H9 (cell line): ENCODE measurements at regions not wholly inside any gene's neighbourhood (a gene's known extent, or its start where the extent isn't known, plus 50 kb on each side); places are given as distances from the start of the nearest gene placed in this dataset.

Experiments
- DNase-seq: peaks from one replicate; pipeline ENCODE4 v3.0.0-alpha.2; 2017
- H2AFZ ChIP-seq: one replicate; pipeline ENCODE4 v1.6.1; 2013; ENCODE audit warnings: mild to moderate bottlenecking, low read length, control low read depth, moderate library complexity
- H2AK5ac ChIP-seq: 2 replicates; pipeline ENCODE4 v1.6.1; 2013; ENCODE audit warnings: low read length, control low read depth, mixed read lengths; ENCODE audit not compliant: insufficient read length
- H2BK120ac ChIP-seq: one replicate; pipeline ENCODE4 v1.6.1; 2013; ENCODE audit warnings: low read depth, mild to moderate bottlenecking, low read length, control low read depth, inconsistent platforms; ENCODE audit not compliant: poor library complexity, severe bottlenecking
- H2BK12ac ChIP-seq: 2 replicates; pipeline ENCODE4 v1.6.1; 2013; ENCODE audit warnings: low read length, control low read depth, mixed read lengths, low read depth; ENCODE audit not compliant: insufficient read length
- H2BK15ac ChIP-seq: 2 replicates; pipeline ENCODE4 v1.6.1; 2013; ENCODE audit warnings: low read depth, low read length, control low read depth
- H2BK20ac ChIP-seq: one replicate; pipeline ENCODE4 v1.6.1; 2013; ENCODE audit warnings: low read depth, mild to moderate bottlenecking, low read length, control low read depth, inconsistent platforms; ENCODE audit not compliant: poor library complexity, severe bottlenecking
- H2BK5ac ChIP-seq: 2 replicates; pipeline ENCODE4 v1.6.1; 2013; ENCODE audit warnings: low read length, control low read depth, mixed read lengths; ENCODE audit not compliant: insufficient read length
- H3K14ac ChIP-seq: 2 replicates; pipeline ENCODE4 v1.6.1; 2013; ENCODE audit warnings: low read length, control low read depth; ENCODE audit not compliant: insufficient read depth
- H3K18ac ChIP-seq: 2 replicates; pipeline ENCODE4 v1.6.1; 2013; ENCODE audit warnings: low read depth, mild to moderate bottlenecking, mixed read lengths, low read length, control low read depth; ENCODE audit not compliant: insufficient read length
- H3K23ac ChIP-seq: 2 replicates; pipeline ENCODE4 v1.6.1; 2013; ENCODE audit warnings: low read length, control low read depth, mixed read lengths, low read depth; ENCODE audit not compliant: insufficient read length
- H3K23me2 ChIP-seq: 2 replicates; pipeline ENCODE4 v1.6.1; 2013; ENCODE audit warnings: low read depth, mild to moderate bottlenecking, mixed read lengths, low read length, control low read depth; ENCODE audit not compliant: insufficient read length, poor library complexity, severe bottlenecking
- H3K27ac ChIP-seq: 2 replicates; pipeline ENCODE4 v1.5.1; 2013; ENCODE audit warnings: low read length, control low read depth, mixed read lengths, low read depth; ENCODE audit not compliant: insufficient read length
- H3K27me3 ChIP-seq: 2 replicates; pipeline ENCODE4 v1.6.1; 2013; ENCODE audit warnings: low read length, control low read depth, inconsistent platforms; ENCODE audit not compliant: insufficient read depth
- H3K4ac ChIP-seq: 2 replicates; pipeline ENCODE4 v1.6.1; 2013; ENCODE audit warnings: low read depth, mild to moderate bottlenecking, control low read depth, inconsistent platforms, low read length, moderate library complexity
- H3K4me1 ChIP-seq: 2 replicates; pipeline ENCODE4 v1.6.1; 2013; ENCODE audit warnings: low read length, control low read depth, inconsistent platforms; ENCODE audit not compliant: insufficient read depth
- H3K4me2 ChIP-seq: 2 replicates; pipeline ENCODE4 v1.6.1; 2013; ENCODE audit warnings: low read length, control low read depth, mixed read lengths; ENCODE audit not compliant: insufficient read length, insufficient read depth
- H3K56ac ChIP-seq: 2 replicates; pipeline ENCODE4 v1.6.1; 2013; ENCODE audit warnings: low read depth, mild to moderate bottlenecking, mixed read lengths, low read length, control low read depth; ENCODE audit not compliant: insufficient read length
- H3K79me1 ChIP-seq: 2 replicates; pipeline ENCODE4 v1.6.1; 2013; ENCODE audit warnings: low read depth, mild to moderate bottlenecking, moderate library complexity, low read length, control low read depth, inconsistent platforms; ENCODE audit not compliant: insufficient read depth, poor library complexity, severe bottlenecking
- H3K79me2 ChIP-seq: 2 replicates; pipeline ENCODE4 v1.6.1; 2013; ENCODE audit warnings: low read length, control low read depth, inconsistent platforms; ENCODE audit not compliant: insufficient read depth
- H3K9ac ChIP-seq: 2 replicates; pipeline ENCODE4 v1.6.1; 2013; ENCODE audit warnings: low read length, control low read depth, mixed read lengths; ENCODE audit not compliant: insufficient read length; ENCODE audit errors: extremely low read depth
- H3K9me3 ChIP-seq: one replicate; pipeline ENCODE4 v1.6.1; 2013; ENCODE audit warnings: low read depth, low read length, inconsistent platforms; ENCODE audit not compliant: control insufficient read depth
- H3T11ph ChIP-seq: one replicate; pipeline ENCODE4 v1.6.1; 2013; ENCODE audit warnings: mild to moderate bottlenecking, low read length, control low read depth, inconsistent platforms
- H4K20me1 ChIP-seq: one replicate; pipeline ENCODE4 v1.6.1; 2013; ENCODE audit not compliant: control insufficient read depth, insufficient read length, insufficient read depth
- H4K5ac ChIP-seq: 2 replicates; pipeline ENCODE4 v1.6.1; 2013; ENCODE audit warnings: low read depth, mild to moderate bottlenecking, mixed read lengths, low read length, control low read depth; ENCODE audit not compliant: insufficient read length
- H4K8ac ChIP-seq: replicated peaks from 2 replicates; pipeline ENCODE4 v1.6.1; 2013; ENCODE audit warnings: low read length, control low read depth, mixed read lengths, low read depth; ENCODE audit not compliant: insufficient read length
- H4K91ac ChIP-seq: 2 replicates; pipeline ENCODE4 v1.6.1; 2013; ENCODE audit warnings: low read depth, mild to moderate bottlenecking, moderate library complexity, mixed read lengths, low read length, control low read depth; ENCODE audit not compliant: insufficient read length
- H3K27ac Mint-ChIP-seq, 3 experiments: 2 replicates in 2 of 3; 3 replicates in 1 of 3; pipeline ENCODE4 v1.8.0; 2020 to 2021; ENCODE audit warnings: mixed read lengths in 3 of 3, mild to moderate bottlenecking in 1 of 3, moderate library complexity in 1 of 3
- H3K27me3 Mint-ChIP-seq: 2 replicates; pipeline ENCODE4 v1.8.0; 2021; ENCODE audit warnings: low read depth, mild to moderate bottlenecking, moderate library complexity, mixed read lengths
- H3K36me3 Mint-ChIP-seq, 3 experiments: 2 replicates in 2 of 3; 3 replicates in 1 of 3; pipeline ENCODE4 v1.8.0; 2020 to 2021; ENCODE audit warnings: low read depth in 3 of 3, mixed read lengths in 3 of 3; ENCODE audit not compliant: insufficient read depth in 1 of 3
- H3K4me1 Mint-ChIP-seq, 2 experiments: 2 replicates each; pipeline ENCODE4 v1.8.0; 2020; ENCODE audit warnings: mixed read lengths in 2 of 2
- H3K4me3 Mint-ChIP-seq, 2 experiments: 2 replicates in 1 of 2; 3 replicates in 1 of 2; pipeline ENCODE4 v1.8.0; 2020 to 2021; ENCODE audit warnings: mild to moderate bottlenecking in 2 of 2, mixed read lengths in 2 of 2, moderate library complexity in 1 of 2
- H3K9me3 Mint-ChIP-seq, 2 experiments: 2 replicates in 1 of 2; 3 replicates in 1 of 2; pipeline ENCODE4 v1.8.0; 2020; ENCODE audit warnings: mild to moderate bottlenecking in 2 of 2, mixed read lengths in 2 of 2, moderate library complexity in 1 of 2
- CTCF ChIP-seq: fragments of 200-600 bp; sonication (generic); conservative IDR thresholded peaks from 3 replicates; pipeline ENCODE4 v1.8.0; 2021; ENCODE audit warnings: antibody characterized with exemption, mild to moderate bottlenecking
- WGBS: extraction: QIAGEN DNeasy Blood & Tissue Kit; methylation state at CpG from one replicate; pipeline ENCODE4 v1.1.7; 2013; ENCODE audit warnings: missing lambda C conversion rate, low lambda C conversion rate, mixed read lengths; ENCODE audit not compliant: insufficient read length; ENCODE audit errors: extremely low coverage; 5-methylcytosine and 5-hydroxymethylcytosine counted together

GRCh38 chr17:37826497-37827430 is 81.9 kb upstream of the HNF1B start:
- Histone ChIP-seq H3K9ac (no peak overlapping the region), H2AFZ (no peak overlapping the region), H3K79me1 (no peaks in the 10 kb centered on the region), H4K5ac (no peak overlapping the region), H3K9me3 (no peaks in the 10 kb centered on the region), H2BK15ac (no peak overlapping the region), H3K4me1 (peaks cover 2% of the 10 kb centered on the region; the same call in 1 of the 2 replicates), H4K8ac (no peak overlapping the region), H3K4ac (no peak overlapping the region), H4K91ac (no peak overlapping the region), H2BK20ac (no peak overlapping the region), H3K56ac (no peak overlapping the region), H3K4me2 (no peak overlapping the region), H2BK5ac (no peak overlapping the region), H2AK5ac (no peak overlapping the region), H3K23ac (no peak overlapping the region), H2BK120ac (no peak overlapping the region), H3K79me2 (no peaks in the 10 kb centered on the region), H4K20me1 (no peaks in the 10 kb centered on the region), H3K27me3 (no peaks in the 10 kb centered on the region), H3K23me2 (no peaks in the 10 kb centered on the region), H3K18ac (no peak overlapping the region), H3K14ac (no peak overlapping the region), H3K27ac (no peak overlapping the region), H3T11ph (no peak overlapping the region), H2BK12ac (no peak overlapping the region)
- DNase-seq: no peak
- Mint-ChIP-seq H3K4me3 (no peak overlapping the region), H3K27ac (no peak overlapping the region), H3K27me3 (no peaks in the 10 kb centered on the region; the same call in 1 of the 2 replicates), H3K4me1 (peaks cover 21 to 26% of the 10 kb centered on the region in 2 experiments), H3K9me3 (no peaks in the 10 kb centered on the region), H3K36me3 (no peaks in the 10 kb centered on the region)
- WGBS: no CpG with 5 or more reads among the region's 4 CpGs
- no peak for TF ChIP-seq CTCF
